ENCODE measurements at regions not wholly inside any gene's neighbourhood (a gene's known extent, or its start where the extent isn't known, plus 50 kb on each side); places are given as distances from the start of the nearest gene placed in this dataset.
"Not testable (repeated sequence)": the region's sequence is repeated elsewhere in the genome, so short reads cannot be mapped to it uniquely, and the experiment has no call there.

DNA sequence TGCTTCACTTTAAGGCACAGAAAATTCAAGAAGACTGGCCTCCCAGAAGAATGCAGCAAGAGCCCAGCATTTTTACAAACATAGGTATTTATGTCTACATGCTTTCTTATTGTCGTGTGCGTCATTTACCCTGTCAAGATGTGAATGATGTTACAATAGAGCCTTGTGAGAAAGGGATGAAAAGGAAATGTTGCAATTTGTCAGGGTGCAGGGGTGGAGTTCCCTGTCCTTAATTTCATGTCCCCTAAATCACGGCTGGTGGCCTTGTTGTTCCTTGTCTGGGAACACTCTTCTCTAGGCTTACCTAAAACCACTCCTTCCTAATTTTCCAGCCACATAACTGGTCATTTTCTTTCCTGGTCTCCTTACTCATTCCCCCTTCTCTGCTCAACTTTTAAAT, 194.2 kb downstream of the TXNL1 start:
- TF ChIP-seq, protein P1, sequence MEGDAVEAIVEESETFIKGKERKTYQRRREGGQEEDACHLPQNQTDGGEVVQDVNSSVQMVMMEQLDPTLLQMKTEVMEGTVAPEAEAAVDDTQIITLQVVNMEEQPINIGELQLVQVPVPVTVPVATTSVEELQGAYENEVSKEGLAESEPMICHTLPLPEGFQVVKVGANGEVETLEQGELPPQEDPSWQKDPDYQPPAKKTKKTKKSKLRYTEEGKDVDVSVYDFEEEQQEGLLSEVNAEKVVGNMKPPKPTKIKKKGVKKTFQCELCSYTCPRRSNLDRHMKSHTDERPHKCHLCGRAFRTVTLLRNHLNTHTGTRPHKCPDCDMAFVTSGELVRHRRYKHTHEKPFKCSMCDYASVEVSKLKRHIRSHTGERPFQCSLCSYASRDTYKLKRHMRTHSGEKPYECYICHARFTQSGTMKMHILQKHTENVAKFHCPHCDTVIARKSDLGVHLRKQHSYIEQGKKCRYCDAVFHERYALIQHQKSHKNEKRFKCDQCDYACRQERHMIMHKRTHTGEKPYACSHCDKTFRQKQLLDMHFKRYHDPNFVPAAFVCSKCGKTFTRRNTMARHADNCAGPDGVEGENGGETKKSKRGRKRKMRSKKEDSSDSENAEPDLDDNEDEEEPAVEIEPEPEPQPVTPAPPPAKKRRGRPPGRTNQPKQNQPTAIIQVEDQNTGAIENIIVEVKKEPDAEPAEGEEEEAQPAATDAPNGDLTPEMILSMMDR (IDR thresholded peaks at IDR 0.05), result no peak
- intact Hi-C loops (cut with DNase I), result no loop called here

DNA sequence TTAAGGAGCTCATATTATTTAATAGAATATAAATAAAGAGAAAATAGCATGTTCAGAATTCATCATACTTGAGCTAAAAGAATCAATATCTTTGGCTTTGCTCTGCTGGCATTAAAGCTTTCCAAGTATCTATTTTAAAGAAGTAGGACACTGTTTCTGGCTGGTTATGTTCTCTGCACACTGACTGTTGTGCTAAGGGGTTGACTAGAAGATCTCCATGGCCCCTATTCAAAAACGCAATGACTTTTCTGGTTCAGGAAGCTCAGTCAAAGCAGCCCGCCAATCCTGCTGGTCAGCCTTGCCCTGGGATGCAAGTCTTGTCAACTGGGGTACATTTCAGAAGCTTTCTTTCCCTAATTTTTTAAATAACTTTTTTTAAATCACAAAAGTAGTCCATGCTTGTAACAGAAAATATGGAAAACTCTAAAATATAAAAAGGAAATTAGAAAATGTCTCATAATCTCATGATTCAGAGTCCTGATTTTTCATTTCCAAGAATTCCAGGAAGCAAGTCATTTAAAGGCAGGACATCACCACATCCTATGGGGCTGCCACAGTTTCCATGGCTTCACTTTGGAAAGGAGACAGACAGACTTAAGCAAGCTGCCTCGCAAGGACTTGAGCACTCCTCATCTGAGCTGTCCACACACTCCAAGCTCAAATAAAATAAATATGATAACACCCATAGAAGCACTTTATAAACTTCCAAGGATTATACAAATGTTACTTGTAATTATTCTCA, 195.1 kb downstream of the TXNL1 start:
- intact Hi-C loops (cut with DNase I), result no loop called here
- H3K27ac ChIP-seq, result no peak overlapping the region
- FAIRE-seq, result no peak
- no peaks in the 10 kb centered on the region for H3K9me3 ChIP-seq
- TF ChIP-seq, protein P1 (IDR thresholded peaks at IDR 0.05), result no peak
- no peaks in the 10 kb centered on the region for H3K4me1 ChIP-seq
- H3K4me3 ChIP-seq, result no peak overlapping the region
- H3K36me3 ChIP-seq, result no peaks in the 10 kb centered on the region
- no peak for ATAC-seq
- DNase-seq, result no peak
- no peaks in the 10 kb centered on the region for H3K27me3 ChIP-seq
- WGBS, 2 donors, result 79 to 85% methylated on average over 3 of the region's 3 CpGs

More for the DNA sequence above, 194.2 kb downstream of the TXNL1 start:
- Histone ChIP-seq H3K27me3 (no peaks in the 10 kb centered on the region), H3K36me3 (no peaks in the 10 kb centered on the region), H3K9me3 (no peaks in the 10 kb centered on the region), H3K27ac (no peak overlapping the region), H3K4me3 (no peak overlapping the region), H3K4me1 (no peaks in the 10 kb centered on the region)
- 81 to 84% methylated on average over 3 of the region's 3 CpGs for WGBS, 2 donors
- DNase-seq (no peak), ATAC-seq (no peak), FAIRE-seq (no peak)

DNA sequence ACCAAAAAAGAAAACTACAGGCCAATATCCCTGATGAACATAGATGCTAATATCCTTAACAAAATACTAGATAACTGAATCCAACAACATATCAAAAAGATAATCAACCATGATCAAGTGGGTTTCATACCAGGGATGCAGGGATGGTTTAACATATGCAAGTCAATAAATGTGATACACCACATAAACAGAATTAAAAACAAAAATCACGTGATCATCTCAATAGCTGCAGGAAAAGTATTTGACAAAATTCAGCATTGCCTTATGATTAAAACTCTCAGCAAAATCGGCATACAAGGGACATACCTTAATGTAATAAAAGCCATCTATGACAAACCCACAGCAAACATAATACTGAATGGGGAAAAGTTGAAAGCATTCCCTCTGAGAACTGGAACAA, 199.9 kb downstream of the TXNL1 start:
- H3K4me3 ChIP-seq; H3K27ac ChIP-seq; H3K4me1 ChIP-seq; ATAC-seq; FAIRE-seq; H3K36me3 ChIP-seq; intact Hi-C loops (cut with DNase I); DNase-seq; H3K27me3 ChIP-seq; H3K9me3 ChIP-seq: not testable (repeated sequence)
- 60 to 70% methylated on average over 2 of the region's 2 CpGs for WGBS, 2 donors

DNA sequence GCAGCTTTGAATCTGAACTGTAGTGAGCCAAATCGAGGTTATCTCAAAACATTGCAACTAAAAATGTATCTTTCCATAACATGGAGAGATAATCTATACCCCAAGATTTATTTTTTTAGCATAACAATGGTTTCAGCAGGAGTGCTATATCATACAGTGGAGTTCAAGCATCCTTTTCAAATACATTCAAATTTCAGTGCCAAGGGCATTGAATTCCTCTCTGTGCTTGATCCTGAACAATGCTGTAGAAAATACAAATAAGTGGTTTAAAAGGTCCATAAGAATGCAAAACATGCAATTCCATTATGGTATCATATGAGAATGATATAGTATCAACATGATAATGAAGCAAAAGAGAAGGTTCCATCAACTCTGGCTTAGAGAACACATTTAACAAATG, 201.7 kb downstream of the TXNL1 start:
- Histone ChIP-seq H3K36me3 (no peaks in the 10 kb centered on the region), H3K9me3 (no peaks in the 10 kb centered on the region), H3K4me3 (no peak overlapping the region), H3K4me1 (no peaks in the 10 kb centered on the region), H3K27ac (no peak overlapping the region), H3K27me3 (no peaks in the 10 kb centered on the region)
- DNase-seq, result no peak
- TF ChIP-seq, protein P1 (IDR thresholded peaks at IDR 0.05), result no peak
- no peak for ATAC-seq
- 31 to 43% methylated on average over 1 of the region's 1 CpG for WGBS, 2 donors
- no peak for FAIRE-seq
- intact Hi-C loops (cut with DNase I), result no loop called here

DNA sequence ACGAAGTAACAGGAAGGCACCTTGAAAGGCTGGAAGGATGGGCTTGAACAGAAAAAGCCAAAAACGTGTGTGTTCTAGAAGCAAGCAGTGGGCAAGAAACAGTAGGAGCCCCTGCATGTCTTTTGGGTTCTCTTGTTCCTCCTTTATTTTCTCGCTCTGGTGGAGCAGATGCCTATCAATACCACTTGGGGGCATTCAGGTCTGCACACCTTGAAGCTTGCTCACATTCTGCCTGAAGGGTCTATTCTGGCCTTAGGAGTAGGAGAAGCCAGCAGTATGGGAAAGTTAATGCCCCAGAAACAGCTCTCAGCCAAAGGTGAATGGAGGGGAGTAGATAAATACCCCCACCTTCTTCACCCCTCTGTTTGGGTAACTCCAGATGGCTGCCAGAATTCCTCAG, 204.5 kb downstream of the TXNL1 start:
- intact Hi-C loops (cut with DNase I), result no loop called here
- FAIRE-seq, result no peak
- DNase-seq, result no peak

More for the DNA sequence above, 204.5 kb downstream of the TXNL1 start:
- H3K4me1 ChIP-seq, result no peaks in the 10 kb centered on the region
- ATAC-seq, result no peak
- WGBS, 2 donors, result 82 to 87% methylated on average over 3 of the region's 3 CpGs
- no peaks in the 10 kb centered on the region for H3K9me3 ChIP-seq
- H3K4me3 ChIP-seq, result no peak overlapping the region
- TF ChIP-seq, protein P1 (IDR thresholded peaks at IDR 0.05), result no peak
- H3K27me3 ChIP-seq, result no peaks in the 10 kb centered on the region
- no peak overlapping the region for H3K27ac ChIP-seq
- H3K36me3 ChIP-seq, result no peaks in the 10 kb centered on the region

Data from pancreas (tissue), 10 donors.